Keratinocyte (primary cell): ENCODE measurements at regions not wholly inside any gene's neighbourhood (a gene's known extent, or its start where the extent isn't known, plus 50 kb on each side); places are given as distances from the start of the nearest gene placed in this dataset.

Source experiments
- DNase-seq: peaks from one replicate; pipeline ENCODE4 v3.0.0-alpha.2; 2011; ENCODE audit warnings: low read depth, missing footprints, low spot score
- FAIRE-seq: peaks from 2 replicates; lab custom pipeline; 2011; peaks lifted over from hg19 to GRCh38; lab: Jason Lieb, UNC
- H2AFZ ChIP-seq: 2 replicates; pipeline ENCODE4 v1.6.0; 2012; ENCODE audit warnings: low read length, control low read depth, inconsistent platforms; ENCODE audit not compliant: control insufficient read depth
- H3K27ac ChIP-seq: 2 replicates; pipeline ENCODE4 v1.5.1; 2011; ENCODE audit warnings: low read length; ENCODE audit not compliant: control insufficient read depth, insufficient read depth
- H3K27me3 ChIP-seq: 3 replicates; pipeline ENCODE4 v1.6.0; 2011; ENCODE audit warnings: low read length; ENCODE audit not compliant: control insufficient read depth, insufficient read depth; ENCODE audit errors: extremely low read depth
- H3K36me3 ChIP-seq, 2 experiments: 2 replicates in 1 of 2; 3 replicates in 1 of 2; pipeline ENCODE4 v1.5.1; 2011; ENCODE audit warnings: low read length in 2 of 2, mild to moderate bottlenecking in 1 of 2; ENCODE audit not compliant: control insufficient read depth in 2 of 2, insufficient read depth in 2 of 2; ENCODE audit errors: extremely low read depth in 1 of 2
- H3K4me1 ChIP-seq: 3 replicates; pipeline ENCODE4 v1.5.1; 2011; ENCODE audit warnings: low read length; ENCODE audit not compliant: control insufficient read depth, insufficient read depth; ENCODE audit errors: extremely low read depth
- H3K4me2 ChIP-seq: 3 replicates; pipeline ENCODE4 v1.6.0; 2011; ENCODE audit warnings: low read depth, low read length; ENCODE audit not compliant: control insufficient read depth, insufficient read depth; ENCODE audit errors: extremely low read depth
- H3K4me3 ChIP-seq, 3 experiments: fragments of 200-600 bp in 1 of 3; sonication (generic) in 1 of 3; 2 replicates in 2 of 3; 3 replicates in 1 of 3; pipeline ENCODE4 v1.5.1; 2011 to 2016; ENCODE audit warnings: low read length in 3 of 3, mild to moderate bottlenecking in 3 of 3, control low read depth in 2 of 3, inconsistent platforms in 1 of 3, low read depth in 1 of 3, mixed read lengths in 1 of 3, mixed run types in 1 of 3, moderate library complexity in 1 of 3; ENCODE audit not compliant: control insufficient read depth in 2 of 3, insufficient read depth in 2 of 3; ENCODE audit errors: extremely low read depth in 1 of 3
- H3K79me2 ChIP-seq: 2 replicates; pipeline ENCODE4 v1.6.0; 2012; ENCODE audit warnings: low read length; ENCODE audit not compliant: control insufficient read depth, insufficient read depth
- H3K9ac ChIP-seq: 3 replicates; pipeline ENCODE4 v1.6.0; 2011; ENCODE audit warnings: low read length; ENCODE audit not compliant: control insufficient read depth, insufficient read depth; ENCODE audit errors: extremely low read depth
- H3K9me1 ChIP-seq: 3 replicates; pipeline ENCODE4 v1.6.0; 2011; ENCODE audit warnings: low read length; ENCODE audit not compliant: control insufficient read depth, insufficient read depth; ENCODE audit errors: extremely low read depth
- H3K9me3 ChIP-seq: 2 replicates; pipeline ENCODE4 v1.5.1; 2012; ENCODE audit warnings: low read depth, low read length; ENCODE audit not compliant: control insufficient read depth
- H4K20me1 ChIP-seq: 3 replicates; pipeline ENCODE4 v1.6.0; 2011; ENCODE audit warnings: low read length; ENCODE audit not compliant: control insufficient read depth, insufficient read depth; ENCODE audit errors: extremely low read depth
- CTCF ChIP-seq, 3 experiments: IDR thresholded peaks in 1 of 3; conservative IDR thresholded peaks in 1 of 3; optimal IDR thresholded peaks in 1 of 3; 2 replicates in 2 of 3; 3 replicates in 1 of 3; pipeline versions ENCODE3 to v1.5.1; 2011; ENCODE audit warnings: low read length in 3 of 3, mild to moderate bottlenecking in 3 of 3, moderate library complexity in 2 of 3, control low read depth in 1 of 3, inconsistent platforms in 1 of 3; ENCODE audit not compliant: insufficient read depth in 2 of 3; ENCODE audit errors: extremely low read depth in 1 of 3
- EZH2 ChIP-seq: IDR thresholded peaks from one replicate; pipeline ENCODE4 v1.6.1; 2012; ENCODE audit warnings: inconsistent platforms, mild to moderate bottlenecking, low read length, moderate library complexity
- dilution Hi-C: fragments of 300-500 bp; cut with MboI; formaldehyde crosslinking; loops from one replicate; pipeline ENCODE4 v1.7.0; 2020; ENCODE audit warnings: low sequenced_read_pairs; ENCODE audit not compliant: extremely low pct_ligation_motif_present

DNA sequence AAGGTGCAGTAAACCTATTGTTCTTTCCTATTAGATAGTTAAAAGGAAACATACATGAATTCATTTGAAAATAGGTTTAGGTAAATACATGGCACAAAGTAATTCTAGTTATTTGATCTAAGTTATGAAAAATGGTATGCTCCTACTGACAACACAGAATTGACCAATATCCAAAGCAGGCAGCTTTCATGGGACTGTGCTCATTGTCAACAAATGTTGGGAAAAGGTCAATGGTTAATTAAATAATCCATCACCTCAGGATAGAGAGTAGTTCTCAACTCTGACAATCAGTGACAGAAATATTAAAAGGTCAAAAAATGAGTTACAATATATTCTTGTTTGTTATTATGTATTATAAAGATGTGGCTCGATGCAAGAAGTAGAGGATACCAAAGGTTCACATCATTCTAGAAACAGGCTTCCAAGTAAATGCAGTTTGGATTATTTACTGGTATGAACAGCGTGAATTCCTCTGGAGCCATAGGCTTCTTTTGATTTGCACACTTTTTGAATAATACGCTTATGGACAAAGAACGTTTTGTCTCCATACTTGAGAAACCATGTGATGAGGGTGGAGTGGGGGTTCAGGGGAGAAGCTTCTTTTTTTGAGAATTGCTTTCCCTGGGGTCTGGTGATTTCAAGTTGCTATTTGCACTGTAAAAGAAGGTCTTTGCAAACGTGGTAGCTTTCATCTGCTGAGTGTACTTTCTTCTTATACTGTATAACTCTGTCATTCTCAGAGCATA lies 422.0 kb upstream of the ZEB2 start:
- H3K4me2 ChIP-seq, result no peak overlapping the region
- H3K36me3 ChIP-seq, result no peaks in the 10 kb centered on the region
- H3K4me3 ChIP-seq, result no peak overlapping the region
- no peaks in the 10 kb centered on the region for H3K79me2 ChIP-seq
- TF ChIP-seq CTCF (optimal IDR thresholded peaks at IDR 0.05 in 1 of 3, IDR thresholded peaks at IDR 0.05 in 1 of 3, conservative IDR thresholded peaks at IDR 0.05 in 1 of 3; ENCODE audit: extremely low read depth in 1 of 3, insufficient read depth in 2 of 3, low read length in 3 of 3) (no peak), EZH2 (no peak)
- no peak for FAIRE-seq
- H2AFZ ChIP-seq, result no peak overlapping the region
- no peaks in the 10 kb centered on the region for H4K20me1 ChIP-seq
- H3K27me3 ChIP-seq, result no peaks in the 10 kb centered on the region
- no peak for DNase-seq
- dilution Hi-C loops, result no loop called here
- peaks cover 44% of the 10 kb centered on the region for H3K4me1 ChIP-seq
- H3K9me1 ChIP-seq, result no peaks in the 10 kb centered on the region
- H3K27ac ChIP-seq, result no peak overlapping the region
- no peaks in the 10 kb centered on the region for H3K9me3 ChIP-seq
- no peak overlapping the region for H3K9ac ChIP-seq

DNA sequence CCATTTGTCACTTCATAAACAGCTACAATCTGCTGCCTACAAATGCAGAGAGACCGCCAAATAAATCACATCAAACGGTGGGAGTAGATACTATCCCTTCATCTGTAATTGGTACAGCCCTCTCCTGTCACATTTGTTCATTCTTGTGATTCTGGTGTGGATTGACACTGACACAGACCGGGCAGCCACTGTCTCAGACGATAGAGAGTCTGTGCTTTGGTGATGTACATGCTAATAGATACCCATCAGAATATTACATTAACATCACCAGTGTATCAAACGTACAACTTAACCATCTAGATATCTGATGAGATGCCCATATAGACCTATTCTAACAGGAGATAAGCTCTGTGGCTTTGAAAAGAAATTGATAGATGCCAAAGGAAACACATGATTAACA lies 419.7 kb upstream of the ZEB2 start:
- FAIRE-seq (no peak), DNase-seq (no peak)
- Histone ChIP-seq H4K20me1 (no peaks in the 10 kb centered on the region), H3K4me1 (peaks cover 34% of the 10 kb centered on the region), H3K9me3 (no peaks in the 10 kb centered on the region), H3K9ac (no peak overlapping the region), H3K9me1 (no peaks in the 10 kb centered on the region), H3K27me3 (no peaks in the 10 kb centered on the region), H3K4me2 (no peak overlapping the region), H3K36me3 (no peaks in the 10 kb centered on the region), H2AFZ (no peak overlapping the region), H3K27ac (no peak overlapping the region), H3K79me2 (no peaks in the 10 kb centered on the region), H3K4me3 (no peak overlapping the region)
- TF ChIP-seq CTCF (optimal IDR thresholded peaks at IDR 0.05 in 1 of 3, IDR thresholded peaks at IDR 0.05 in 1 of 3, conservative IDR thresholded peaks at IDR 0.05 in 1 of 3; ENCODE audit: extremely low read depth in 1 of 3, insufficient read depth in 2 of 3, low read length in 3 of 3) (no peak), EZH2 (no peak)
- dilution Hi-C loops, result no loop called here
